Uterus (tissue), 3 donors: ENCODE measurements at regions not wholly inside any gene's neighbourhood (a gene's known extent, or its start where the extent isn't known, plus 50 kb on each side); places are given as distances from the start of the nearest gene placed in this dataset.

ENCODE experiments used
- DNase-seq, 2 donors: peaks; one replicate each; pipeline ENCODE4 v3.0.0-alpha.2; 2019 to 2020
- H3K27ac ChIP-seq, 2 donors: fragments of 200-600 bp; sonication (generic); 1 replicate in 1 of 2; 2 replicates in 1 of 2; pipeline ENCODE4 v1.5.1; 2016 to 2018
- H3K27me3 ChIP-seq, 2 donors: fragments of 200-600 bp; sonication (generic); one replicate each; pipeline ENCODE4 v1.5.1; 2018 to 2019; ENCODE audit warnings: control low read depth in 1 of 2
- H3K36me3 ChIP-seq, 2 donors: fragments of 200-600 bp; sonication (generic); one replicate each; pipeline ENCODE4 v1.5.1; 2019; ENCODE audit warnings: control low read depth in 1 of 2
- H3K4me1 ChIP-seq, 2 donors: fragments of 200-600 bp; sonication (generic); one replicate each; pipeline ENCODE4 v1.5.1; 2018 to 2019; ENCODE audit warnings: control low read depth in 1 of 2
- H3K4me3 ChIP-seq, 2 donors: fragments of 200-600 bp; sonication (generic); 1 replicate in 1 of 2; 2 replicates in 1 of 2; pipeline ENCODE4 v1.5.1; 2018 to 2019; ENCODE audit warnings: mild to moderate bottlenecking in 1 of 2
- H3K9me3 ChIP-seq, 2 donors: fragments of 200-600 bp; sonication (generic); one replicate each; pipeline ENCODE4 v1.5.1; 2019; ENCODE audit warnings: control low read depth in 1 of 2
- POLR2A ChIP-seq, 2 donors: fragments of 450-650 bp; IDR thresholded peaks; one replicate each; pipeline ENCODE4 v1.6.1; 2016; ENCODE audit warnings: antibody characterized with exemption in 2 of 2, mild to moderate bottlenecking in 1 of 2, moderate library complexity in 1 of 2
- intact Hi-C: fragments of 100-400 bp; cut with DNase I; formaldehyde crosslinking; loops from one replicate; pipeline ENCODE4 v1.15.1; 2023; ENCODE audit warnings: low total_unique reads
- TF ChIP-seq, protein P1 (sequence below), 4 experiments: fragments of 200-600 bp in 2 of 4; fragments of 450-650 bp in 2 of 4; sonication (generic) in 2 of 4; IDR thresholded peaks; one replicate each; pipeline ENCODE4 v1.5.1; 2016 to 2019; ENCODE audit warnings: antibody characterized with exemption in 4 of 4, mild to moderate bottlenecking in 2 of 4, moderate library complexity in 1 of 4
- donor health status: DM: yes; HTN: yes; CAD: no.

DNA sequence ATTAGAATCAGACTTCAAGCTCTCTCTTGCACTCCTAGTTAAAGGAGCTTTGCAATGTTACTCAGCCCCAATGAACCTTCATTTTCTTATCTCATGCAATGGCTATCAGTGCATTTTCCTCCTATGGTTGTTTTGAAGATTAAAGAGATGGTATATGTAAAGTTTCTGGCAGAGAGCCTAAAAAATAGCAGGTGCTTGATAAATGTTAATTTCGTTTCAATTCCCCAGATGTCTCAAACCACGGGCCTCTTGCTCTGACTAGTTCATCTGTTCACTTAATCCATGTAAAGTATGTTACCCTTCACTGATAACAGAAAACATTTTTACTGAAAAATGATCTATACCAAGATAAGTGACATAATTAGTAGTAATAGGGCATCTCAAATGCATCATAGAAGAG, 735.4 kb upstream of the USP15 start:
- TF ChIP-seq POLR2A (IDR thresholded peaks at IDR 0.05), result no peak
- TF ChIP-seq, protein P1, sequence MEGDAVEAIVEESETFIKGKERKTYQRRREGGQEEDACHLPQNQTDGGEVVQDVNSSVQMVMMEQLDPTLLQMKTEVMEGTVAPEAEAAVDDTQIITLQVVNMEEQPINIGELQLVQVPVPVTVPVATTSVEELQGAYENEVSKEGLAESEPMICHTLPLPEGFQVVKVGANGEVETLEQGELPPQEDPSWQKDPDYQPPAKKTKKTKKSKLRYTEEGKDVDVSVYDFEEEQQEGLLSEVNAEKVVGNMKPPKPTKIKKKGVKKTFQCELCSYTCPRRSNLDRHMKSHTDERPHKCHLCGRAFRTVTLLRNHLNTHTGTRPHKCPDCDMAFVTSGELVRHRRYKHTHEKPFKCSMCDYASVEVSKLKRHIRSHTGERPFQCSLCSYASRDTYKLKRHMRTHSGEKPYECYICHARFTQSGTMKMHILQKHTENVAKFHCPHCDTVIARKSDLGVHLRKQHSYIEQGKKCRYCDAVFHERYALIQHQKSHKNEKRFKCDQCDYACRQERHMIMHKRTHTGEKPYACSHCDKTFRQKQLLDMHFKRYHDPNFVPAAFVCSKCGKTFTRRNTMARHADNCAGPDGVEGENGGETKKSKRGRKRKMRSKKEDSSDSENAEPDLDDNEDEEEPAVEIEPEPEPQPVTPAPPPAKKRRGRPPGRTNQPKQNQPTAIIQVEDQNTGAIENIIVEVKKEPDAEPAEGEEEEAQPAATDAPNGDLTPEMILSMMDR (IDR thresholded peaks at IDR 0.05), result no peak
- H3K27ac ChIP-seq, result no peak overlapping the region
- H3K27me3 ChIP-seq, result no peaks in the 10 kb centered on the region
- intact Hi-C loops, result no loop called here
- H3K36me3 ChIP-seq, result no peaks in the 10 kb centered on the region
- no peak for DNase-seq
- no peaks in the 10 kb centered on the region for H3K4me1 ChIP-seq
- no peaks in the 10 kb centered on the region for H3K9me3 ChIP-seq
- no peak overlapping the region for H3K4me3 ChIP-seq

DNA sequence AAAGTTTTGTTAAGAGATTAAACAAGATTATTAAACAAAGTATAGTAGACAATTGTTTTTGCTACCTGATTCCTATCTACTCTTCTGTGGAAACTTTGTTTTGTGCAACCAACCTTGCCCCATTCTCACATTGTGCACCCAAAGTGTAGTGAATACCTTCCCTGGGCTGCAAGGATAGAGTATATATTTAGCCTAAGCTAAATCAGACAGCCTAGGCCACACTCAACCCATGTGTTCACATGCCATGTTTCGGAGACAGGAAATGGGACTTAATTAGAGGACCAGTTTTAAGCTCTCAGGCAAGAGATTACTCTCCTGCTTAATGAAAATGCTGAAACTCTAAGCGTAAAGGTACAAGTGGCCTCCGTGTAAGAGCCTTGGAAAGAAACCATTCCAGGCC, 734.9 kb upstream of the USP15 start:
- intact Hi-C loops, result no loop called here
- Histone ChIP-seq H3K36me3 (no peaks in the 10 kb centered on the region), H3K4me1 (no peaks in the 10 kb centered on the region), H3K9me3 (no peaks in the 10 kb centered on the region), H3K4me3 (no peak overlapping the region), H3K27ac (no peak overlapping the region), H3K27me3 (no peaks in the 10 kb centered on the region)
- no peak for TF ChIP-seq POLR2A (IDR thresholded peaks at IDR 0.05)
- TF ChIP-seq, protein P1 (IDR thresholded peaks at IDR 0.05), result no peak
- no peak for DNase-seq

DNA sequence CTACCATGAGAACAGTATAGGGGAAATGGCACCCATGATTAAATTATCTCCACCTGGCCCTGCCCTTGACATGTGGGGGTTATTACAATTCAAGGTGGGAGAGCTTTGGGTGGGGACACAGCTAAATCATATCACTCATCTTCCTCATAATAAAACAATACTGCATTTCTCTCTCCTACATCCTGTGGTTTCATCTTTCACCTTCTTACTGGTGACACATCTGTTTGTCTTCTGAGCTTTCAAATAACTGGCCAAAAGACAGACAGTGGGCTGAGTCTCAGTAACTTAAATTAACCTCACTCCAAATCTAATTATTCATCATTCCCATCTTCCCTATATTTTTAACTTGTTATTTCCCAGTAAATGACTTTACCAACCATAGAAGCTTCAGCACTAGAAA, 729.7 kb upstream of the USP15 start:
- no peaks in the 10 kb centered on the region for H3K9me3 ChIP-seq
- no peak overlapping the region for H3K4me3 ChIP-seq
- TF ChIP-seq, protein P1 (IDR thresholded peaks at IDR 0.05), result no peak
- no peak for TF ChIP-seq POLR2A (IDR thresholded peaks at IDR 0.05)
- no peaks in the 10 kb centered on the region for H3K4me1 ChIP-seq
- no peak overlapping the region for H3K27ac ChIP-seq
- DNase-seq, result no peak
- no peaks in the 10 kb centered on the region for H3K27me3 ChIP-seq
- intact Hi-C loops, result no loop called here
- no peaks in the 10 kb centered on the region for H3K36me3 ChIP-seq

DNA sequence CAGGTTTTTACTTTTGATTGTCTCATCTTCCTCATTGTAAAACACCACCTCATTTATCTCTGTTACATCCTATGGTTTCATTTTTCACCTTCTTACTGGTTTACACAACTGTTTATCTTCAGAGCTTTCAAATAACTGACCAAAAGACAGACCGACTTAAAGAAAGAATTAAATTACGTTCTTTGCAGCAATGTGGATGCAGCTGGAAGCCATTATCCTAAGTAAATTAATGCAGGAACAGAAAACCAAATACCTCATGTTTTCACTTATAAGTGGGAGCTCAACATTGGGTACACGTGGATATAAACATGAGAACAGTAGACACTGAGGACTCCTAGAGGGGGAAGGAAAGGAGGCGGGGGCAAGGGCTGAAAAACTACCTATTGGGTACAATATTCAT, 729.0 kb upstream of the USP15 start:
- no peak overlapping the region for H3K27ac ChIP-seq
- intact Hi-C loops, result no loop called here
- H3K36me3 ChIP-seq, result no peaks in the 10 kb centered on the region
- no peak for DNase-seq
- no peaks in the 10 kb centered on the region for H3K9me3 ChIP-seq
- no peaks in the 10 kb centered on the region for H3K4me1 ChIP-seq
- TF ChIP-seq, protein P1 (IDR thresholded peaks at IDR 0.05), result no peak
- no peak for TF ChIP-seq POLR2A (IDR thresholded peaks at IDR 0.05)
- H3K4me3 ChIP-seq, result no peak overlapping the region
- no peaks in the 10 kb centered on the region for H3K27me3 ChIP-seq

DNA sequence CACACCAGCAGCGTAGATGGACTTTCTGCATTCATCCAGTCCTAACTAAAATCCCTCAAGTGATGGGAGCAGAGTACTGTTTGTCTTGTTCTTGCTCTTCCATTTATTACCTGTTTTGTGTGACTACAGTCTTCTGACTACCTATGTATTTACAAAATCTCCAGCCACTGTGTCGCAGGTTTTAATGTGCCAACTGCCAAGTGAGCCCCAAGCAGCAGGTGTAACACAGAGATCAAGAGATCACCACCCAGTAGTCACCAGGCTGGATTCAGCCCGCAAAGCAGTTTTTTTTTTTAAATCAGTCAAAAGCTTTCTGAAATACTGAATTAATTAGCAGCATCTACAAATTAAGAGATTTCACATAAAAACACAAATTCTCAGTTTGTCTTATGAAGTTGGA, 724.1 kb upstream of the USP15 start:
- H3K27ac ChIP-seq, result no peak overlapping the region
- H3K27me3 ChIP-seq, result no peaks in the 10 kb centered on the region
- no peaks in the 10 kb centered on the region for H3K4me1 ChIP-seq
- intact Hi-C loops, result no loop called here
- H3K9me3 ChIP-seq, result no peaks in the 10 kb centered on the region
- H3K4me3 ChIP-seq, result no peak overlapping the region
- no peaks in the 10 kb centered on the region for H3K36me3 ChIP-seq
- no peak for DNase-seq
- no peak for TF ChIP-seq POLR2A (IDR thresholded peaks at IDR 0.05)
- TF ChIP-seq, protein P1 (IDR thresholded peaks at IDR 0.05), result no peak
